HuH-7.5 (cell line): ENCODE measurements at regions not wholly inside any gene's neighbourhood (a gene's known extent, or its start where the extent isn't known, plus 50 kb on each side); places are given as distances from the start of the nearest gene placed in this dataset.

ENCODE experiments used
- DNase-seq: peaks from one replicate; pipeline ENCODE4 v3.0.0; 2011; ENCODE audit warnings: low spot score

- no peak for DNase-seq
Measured at GRCh38 chr3:44056446-44057240, 185.0 kb upstream of the TOPAZ1 start.

- no peak for DNase-seq
Measured at GRCh38 chr3:44058022-44058867, 183.4 kb upstream of the TOPAZ1 start.

- no peak for DNase-seq
Measured at GRCh38 chr3:44058868-44059203, 182.8 kb upstream of the TOPAZ1 start.

DNA sequence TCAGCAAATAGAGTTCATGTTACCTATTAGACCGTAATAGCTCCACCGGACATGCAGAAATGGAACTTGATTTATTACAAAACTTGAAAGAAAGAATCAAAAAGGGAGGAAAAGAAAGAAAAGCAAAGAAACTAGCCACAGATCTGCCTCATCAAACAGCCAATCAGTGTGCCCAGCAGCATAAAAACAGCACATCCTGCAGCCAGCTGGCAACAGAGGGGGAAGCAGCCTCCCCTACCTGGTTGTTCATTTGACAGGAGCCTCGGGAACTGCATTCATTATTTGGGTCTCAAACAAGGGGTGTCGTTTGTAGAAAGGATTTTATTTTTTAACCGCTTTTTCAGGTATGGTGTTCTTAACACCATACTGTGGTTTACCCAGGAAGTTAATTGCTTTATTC, 181.5 kb upstream of the TOPAZ1 start:
- DNase-seq: no peak

GRCh38 chr3:44061268-44061667, 180.4 kb upstream of the TOPAZ1 start:
- DNase-seq: no peak

- no peak for DNase-seq
Measured at GRCh38 chr3:44061961-44062360, 179.7 kb upstream of the TOPAZ1 start.

DNA sequence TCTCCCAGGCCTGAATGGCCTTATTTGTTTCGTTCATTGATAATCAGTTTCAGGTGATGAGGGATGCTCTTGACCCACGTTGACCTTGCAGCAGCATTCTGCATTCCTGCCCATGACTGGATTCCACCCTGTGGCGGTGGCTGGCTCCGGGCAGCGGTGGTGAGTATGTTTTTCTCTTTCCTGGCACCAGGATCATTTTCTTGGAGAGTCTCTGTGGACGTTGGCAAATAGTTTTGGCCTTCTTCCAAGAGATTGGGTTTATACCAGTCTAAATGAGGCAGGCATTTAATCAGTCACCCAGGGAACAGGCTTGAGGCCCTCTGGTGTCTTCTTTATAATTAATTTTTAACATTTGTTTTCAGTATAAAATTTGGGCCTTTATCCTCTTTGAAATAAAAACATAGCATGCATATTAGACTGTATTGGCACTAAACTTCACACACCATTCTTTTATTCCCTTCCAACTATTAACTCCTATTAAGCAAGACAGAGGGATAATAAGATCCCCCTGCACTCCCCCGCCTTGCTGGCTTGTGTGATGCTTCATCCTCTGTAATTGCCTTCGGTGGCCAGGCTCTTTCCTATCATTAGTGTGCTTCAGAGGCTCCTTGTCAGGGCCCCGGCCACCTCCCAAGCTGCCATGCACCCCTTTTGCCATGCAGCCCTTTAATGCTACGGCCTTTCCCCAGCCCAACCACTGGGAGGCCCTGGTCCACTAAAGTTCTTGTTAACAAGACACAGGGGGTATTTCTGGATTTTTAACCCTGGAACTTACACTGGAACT, 176.2 kb upstream of the TOPAZ1 start:
- DNase-seq: no peak

- no peak for DNase-seq
Measured at GRCh38 chr3:44066806-44067205, 174.9 kb upstream of the TOPAZ1 start.

GRCh38 chr3:44067431-44067830, 174.3 kb upstream of the TOPAZ1 start:
- no peak for DNase-seq

DNA sequence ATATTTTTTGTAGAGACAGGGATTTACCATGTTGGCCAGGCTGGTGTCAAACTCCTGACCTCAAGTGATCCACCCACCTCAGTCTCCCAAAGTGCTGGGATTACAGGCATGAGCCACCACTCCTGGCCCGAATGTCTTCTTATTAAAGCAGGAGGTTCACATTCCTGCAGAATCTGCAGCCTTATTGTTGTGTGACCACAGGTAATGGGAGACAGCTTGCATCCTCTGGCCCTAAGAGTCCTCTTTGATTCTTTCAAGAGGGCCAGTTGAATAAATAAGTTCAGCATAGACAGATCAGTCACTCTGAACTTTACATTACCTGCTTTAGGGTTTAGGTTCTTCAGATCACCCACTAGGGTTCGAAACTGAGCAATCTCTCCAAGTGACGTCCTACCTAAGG, 172.9 kb upstream of the TOPAZ1 start:
- DNase-seq: no peak

DNA sequence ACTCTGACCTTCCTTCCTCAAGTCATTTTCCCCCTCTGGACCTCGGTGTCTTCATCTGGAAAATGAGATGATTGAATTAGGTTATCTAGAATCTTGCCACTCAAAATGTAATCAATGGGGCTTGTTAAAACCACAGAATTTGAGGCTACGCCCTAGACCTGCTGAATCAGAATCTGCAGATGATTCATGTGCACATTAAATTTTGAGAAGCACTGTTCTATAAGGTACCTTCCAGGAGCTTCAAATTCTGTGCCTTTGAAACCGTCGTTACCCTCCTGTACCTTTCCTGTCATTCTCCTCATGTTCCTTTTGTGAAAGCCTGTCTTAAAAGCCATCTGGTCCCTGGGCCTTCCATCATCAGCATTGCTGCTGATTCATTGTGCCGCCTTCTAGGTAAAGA, 172.4 kb upstream of the TOPAZ1 start:
- no peak for DNase-seq

DNA sequence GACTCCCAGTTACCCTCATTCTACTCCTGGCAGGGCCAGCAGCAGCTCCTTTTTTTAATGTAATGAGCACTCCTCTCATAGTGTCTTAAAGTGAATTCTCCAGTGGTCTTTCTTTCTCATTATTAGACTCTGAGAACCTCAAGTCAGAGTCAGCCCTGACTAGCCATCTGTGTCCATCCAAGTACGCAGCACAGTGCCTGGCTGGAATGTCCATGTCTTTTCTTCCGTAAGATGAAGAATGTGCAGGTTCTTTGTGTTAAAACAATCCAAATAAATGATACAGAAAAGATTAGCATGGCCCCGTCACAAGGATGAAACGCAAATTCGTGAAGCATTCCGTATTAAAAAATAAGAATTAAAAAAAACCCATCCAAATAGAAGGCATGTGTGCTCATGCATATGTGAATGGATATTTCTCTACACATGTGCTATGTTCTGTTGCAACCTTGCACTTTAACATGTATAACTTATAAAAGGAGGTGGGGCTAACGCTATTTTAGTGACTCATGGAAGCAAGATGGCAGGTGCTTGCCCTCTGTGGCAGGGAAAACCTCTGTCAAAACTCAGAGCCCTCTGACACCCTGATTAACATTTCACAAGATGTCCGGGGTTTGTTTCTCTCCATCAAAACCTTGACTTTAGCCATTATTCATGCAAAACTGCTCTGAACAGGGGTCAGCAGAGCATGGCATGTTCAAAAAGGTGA, 170.7 kb upstream of the TOPAZ1 start:
- no peak for DNase-seq

DNA sequence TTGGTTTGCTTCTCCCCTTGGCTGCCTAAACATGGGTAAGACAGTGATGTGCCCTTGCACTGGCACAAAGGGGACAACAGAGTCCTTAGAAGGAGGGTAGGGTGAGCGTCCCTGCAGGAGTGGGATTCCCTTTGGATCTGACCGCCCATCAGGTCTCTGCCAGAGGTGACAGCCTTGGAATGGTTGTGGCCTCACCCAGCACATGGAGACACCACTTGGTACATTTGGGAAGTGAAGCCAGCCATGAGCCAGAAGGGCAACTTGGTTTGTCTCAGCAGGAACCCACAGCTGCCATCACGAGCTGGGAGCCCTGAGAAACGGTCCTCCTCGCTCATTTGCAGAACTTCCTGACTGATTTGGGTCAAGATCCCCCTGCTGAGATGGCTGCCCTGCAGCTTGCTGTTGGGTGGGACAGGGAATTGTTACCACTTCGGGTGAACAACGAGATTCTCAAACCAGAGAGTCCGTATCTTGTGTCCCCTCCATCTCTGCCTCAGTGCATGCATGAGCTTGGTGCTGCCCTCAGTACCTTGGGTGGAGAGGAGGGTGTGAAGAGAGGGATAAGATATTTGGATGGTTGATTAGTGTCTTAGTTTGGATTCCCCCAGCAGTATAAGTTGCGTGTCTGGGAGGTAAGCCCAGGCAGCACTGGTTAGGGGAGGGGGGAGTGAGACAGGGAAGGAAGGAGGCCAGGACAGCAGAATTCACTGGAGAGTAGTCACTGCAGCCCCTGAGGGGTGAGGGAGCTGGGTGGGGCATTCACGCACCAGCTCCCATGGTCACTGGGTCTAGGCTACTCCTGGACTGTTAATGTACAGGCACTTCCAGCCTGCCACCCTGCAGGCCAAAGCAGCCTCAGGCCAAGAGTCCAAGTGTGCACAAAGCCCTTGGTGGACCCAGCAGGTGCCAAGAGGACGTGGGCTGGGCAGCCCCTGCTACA, 168.8 kb upstream of the TOPAZ1 start:
- no peak for DNase-seq

- DNase-seq: no peak
Measured at GRCh38 chr3:44074181-44074580, 167.5 kb upstream of the TOPAZ1 start.

- DNase-seq: no peak
Measured at GRCh38 chr3:44076221-44076829, 165.4 kb upstream of the TOPAZ1 start.

DNA sequence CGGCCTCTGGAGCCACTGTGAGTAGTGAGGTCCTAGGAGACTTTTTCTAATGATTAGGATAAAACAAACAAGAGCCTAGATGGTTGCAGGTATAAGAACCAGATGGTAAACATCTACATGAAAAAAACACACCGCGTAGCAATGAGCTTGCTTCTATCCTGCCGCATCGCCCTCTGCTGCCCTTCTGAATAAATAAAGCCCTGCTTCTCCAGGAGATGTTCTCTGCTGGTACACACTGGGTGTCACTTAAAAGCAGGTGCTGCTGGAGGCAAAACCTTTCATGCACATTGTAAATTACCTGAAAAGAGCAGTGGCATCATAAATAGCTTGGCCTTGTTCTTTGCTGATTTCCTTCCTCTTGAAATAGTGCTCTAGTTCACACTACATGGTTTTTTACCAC, 164.4 kb upstream of the TOPAZ1 start:
- no peak for DNase-seq

DNA sequence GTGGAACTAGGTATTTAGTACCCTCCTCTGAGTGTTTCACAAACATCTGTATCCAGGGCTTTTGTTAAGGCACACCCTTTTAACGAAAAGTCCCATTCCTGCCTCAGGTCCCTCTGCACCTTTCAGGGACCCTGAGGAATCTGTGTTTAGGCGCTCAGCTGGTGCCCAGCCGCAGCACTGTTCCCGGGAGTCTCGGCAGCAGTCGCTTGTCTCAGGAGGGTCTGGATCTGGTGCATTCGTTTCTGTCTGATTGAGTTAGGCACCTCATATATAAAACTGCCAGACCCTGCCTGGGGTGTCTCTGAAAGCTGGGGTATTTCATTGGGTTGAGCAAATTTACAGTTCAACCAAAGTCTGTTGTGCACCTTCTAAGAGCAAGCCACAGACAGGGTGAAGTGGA, 162.8 kb upstream of the TOPAZ1 start:
- no peak for DNase-seq

- no peak for DNase-seq
Measured at GRCh38 chr3:44079916-44080315, 161.8 kb upstream of the TOPAZ1 start.

DNA sequence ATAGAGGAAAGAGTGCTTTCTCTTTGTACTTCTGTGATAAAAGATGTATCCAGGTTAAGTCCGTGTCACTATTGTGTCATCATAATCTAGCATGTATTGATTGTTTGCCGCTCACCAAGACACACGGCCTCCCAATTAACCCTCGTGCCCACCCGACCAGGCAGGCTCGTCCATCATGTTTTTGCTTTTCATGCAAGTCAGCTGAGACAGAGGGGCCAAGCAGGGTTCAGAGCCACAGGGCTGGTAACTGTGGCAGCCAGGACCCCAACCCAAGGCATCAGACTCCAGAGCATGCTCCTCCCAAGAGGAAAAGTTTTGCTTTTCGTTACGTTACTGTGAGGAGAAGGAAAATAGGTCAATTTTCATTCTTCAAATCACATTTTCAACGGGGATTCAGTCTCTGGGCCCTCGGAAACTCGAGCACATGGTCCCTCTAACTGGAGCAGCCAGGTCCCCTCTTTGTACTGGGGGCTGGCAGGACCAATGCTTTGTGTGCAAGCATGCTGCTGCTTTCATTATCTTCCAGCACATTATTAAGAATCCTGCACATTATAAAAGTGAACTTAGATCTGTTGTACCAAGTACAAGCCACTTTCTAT, 161.1 kb upstream of the TOPAZ1 start:
- DNase-seq: no peak

DNA sequence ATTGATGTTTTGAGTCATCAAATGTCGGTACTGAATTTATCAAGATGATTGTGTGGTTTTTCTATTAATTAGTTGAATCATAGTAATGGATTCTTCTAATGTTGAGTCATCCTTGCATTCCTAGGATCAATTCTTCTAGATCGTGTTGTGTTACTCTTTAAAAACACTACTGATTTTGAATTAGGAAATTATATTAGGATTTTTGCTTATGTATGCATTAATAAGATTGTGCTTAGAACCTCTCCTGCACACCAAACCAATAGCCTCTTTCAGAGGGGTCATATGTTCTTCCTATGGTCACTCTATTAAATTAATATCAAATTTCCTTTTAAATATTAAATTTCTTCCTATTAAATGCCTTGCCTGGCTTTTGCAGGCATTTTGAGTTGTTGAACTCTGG, 151.7 kb upstream of the TOPAZ1 start:
- DNase-seq: no peak
